ENCODE measurements at regions not wholly inside any gene's neighbourhood (a gene's known extent, or its start where the extent isn't known, plus 50 kb on each side); places are given as distances from the start of the nearest gene placed in this dataset.

DNA sequence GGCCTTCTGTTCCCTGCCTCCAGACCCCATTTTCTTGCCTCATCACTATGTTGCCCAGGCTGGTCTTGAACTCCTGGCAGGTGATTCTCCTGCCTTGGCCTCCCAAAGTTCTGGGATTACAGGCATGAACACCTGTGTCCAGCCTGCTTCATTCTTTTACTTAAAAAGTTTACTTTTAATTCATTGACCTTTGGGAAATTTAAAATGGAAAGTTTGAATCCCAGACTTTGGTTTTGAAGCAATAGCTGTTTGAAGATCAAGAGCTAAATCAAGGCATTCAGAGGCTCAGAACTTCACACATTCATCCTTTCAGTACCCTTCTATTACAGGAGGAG, 79.3 kb upstream of the SESTD1 start:
- TF ChIP-seq, protein P1, sequence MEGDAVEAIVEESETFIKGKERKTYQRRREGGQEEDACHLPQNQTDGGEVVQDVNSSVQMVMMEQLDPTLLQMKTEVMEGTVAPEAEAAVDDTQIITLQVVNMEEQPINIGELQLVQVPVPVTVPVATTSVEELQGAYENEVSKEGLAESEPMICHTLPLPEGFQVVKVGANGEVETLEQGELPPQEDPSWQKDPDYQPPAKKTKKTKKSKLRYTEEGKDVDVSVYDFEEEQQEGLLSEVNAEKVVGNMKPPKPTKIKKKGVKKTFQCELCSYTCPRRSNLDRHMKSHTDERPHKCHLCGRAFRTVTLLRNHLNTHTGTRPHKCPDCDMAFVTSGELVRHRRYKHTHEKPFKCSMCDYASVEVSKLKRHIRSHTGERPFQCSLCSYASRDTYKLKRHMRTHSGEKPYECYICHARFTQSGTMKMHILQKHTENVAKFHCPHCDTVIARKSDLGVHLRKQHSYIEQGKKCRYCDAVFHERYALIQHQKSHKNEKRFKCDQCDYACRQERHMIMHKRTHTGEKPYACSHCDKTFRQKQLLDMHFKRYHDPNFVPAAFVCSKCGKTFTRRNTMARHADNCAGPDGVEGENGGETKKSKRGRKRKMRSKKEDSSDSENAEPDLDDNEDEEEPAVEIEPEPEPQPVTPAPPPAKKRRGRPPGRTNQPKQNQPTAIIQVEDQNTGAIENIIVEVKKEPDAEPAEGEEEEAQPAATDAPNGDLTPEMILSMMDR (IDR thresholded peaks at IDR 0.05; ENCODE audit: insufficient read depth, low read depth, low read length, missing control alignments) = no peak
- no peak for DNase-seq (ENCODE audit: low read depth)
- H3K4me3 ChIP-seq (ENCODE audit: low read length) = no peak overlapping the region

DNA sequence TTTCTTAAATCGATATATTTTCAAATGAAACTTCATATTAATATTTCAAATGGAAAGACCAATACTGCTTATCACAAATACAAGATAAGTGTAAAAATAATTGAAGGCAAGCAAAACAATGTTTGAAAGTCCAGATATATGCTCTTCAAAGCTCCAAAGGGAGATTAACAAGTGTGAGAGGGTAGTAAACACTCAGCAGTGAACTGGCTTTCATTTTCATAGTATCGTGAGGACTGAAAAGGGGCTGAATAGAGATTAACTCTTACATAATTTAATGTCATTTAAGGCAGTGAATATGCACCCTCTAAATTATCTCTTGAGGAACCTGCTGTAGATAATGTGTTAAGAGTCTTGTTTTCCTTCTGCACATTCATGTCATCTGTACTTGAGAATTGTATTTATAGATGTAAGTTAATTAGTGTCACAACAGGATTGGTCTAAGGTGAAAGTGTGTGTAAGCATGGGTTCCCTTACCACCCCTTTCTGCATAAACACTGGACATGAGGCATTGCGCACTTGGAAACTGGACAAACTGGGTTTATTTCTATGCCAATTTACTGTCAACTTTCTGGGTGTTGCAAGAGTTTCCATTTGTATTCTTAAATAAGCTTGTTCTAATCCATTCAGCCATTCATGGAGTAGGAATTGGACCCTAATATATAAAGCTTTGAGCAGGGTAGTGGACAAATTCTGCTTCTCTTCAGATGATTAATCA, 76.7 kb upstream of the SESTD1 start:
- TF ChIP-seq, protein P1 (IDR thresholded peaks at IDR 0.05; ENCODE audit: insufficient read depth, low read depth, low read length, missing control alignments) = no peak
- no peak overlapping the region for H3K4me3 ChIP-seq (ENCODE audit: low read length)
- peak; percentile 17 for DNase-seq (ENCODE audit: low read depth)

DNA sequence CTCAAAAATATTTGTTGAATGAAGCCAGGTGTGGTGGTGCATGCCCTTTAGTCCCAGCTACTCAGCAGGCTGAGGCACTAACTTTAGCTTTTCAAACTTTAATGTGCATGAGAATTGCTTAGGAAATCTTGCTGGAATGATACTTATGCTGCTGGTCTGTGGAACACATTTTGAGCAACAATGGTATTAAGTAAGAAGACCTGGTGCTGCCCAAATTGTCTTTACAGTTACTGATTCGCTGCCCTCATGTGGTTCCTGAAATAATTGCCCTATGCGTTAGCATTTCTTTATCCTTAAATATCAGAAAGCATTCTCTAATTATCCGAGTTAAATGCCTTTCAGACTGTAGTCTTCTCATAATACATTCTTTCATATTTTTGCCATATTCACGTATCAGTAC, 76.0 kb upstream of the SESTD1 start:
- DNase-seq (ENCODE audit: low read depth) = peak; percentile 64
- no peak overlapping the region for H3K4me3 ChIP-seq (ENCODE audit: low read length)
- TF ChIP-seq, protein P1 (IDR thresholded peaks at IDR 0.05; ENCODE audit: insufficient read depth, low read depth, low read length, missing control alignments) = peak; percentile 54

DNA sequence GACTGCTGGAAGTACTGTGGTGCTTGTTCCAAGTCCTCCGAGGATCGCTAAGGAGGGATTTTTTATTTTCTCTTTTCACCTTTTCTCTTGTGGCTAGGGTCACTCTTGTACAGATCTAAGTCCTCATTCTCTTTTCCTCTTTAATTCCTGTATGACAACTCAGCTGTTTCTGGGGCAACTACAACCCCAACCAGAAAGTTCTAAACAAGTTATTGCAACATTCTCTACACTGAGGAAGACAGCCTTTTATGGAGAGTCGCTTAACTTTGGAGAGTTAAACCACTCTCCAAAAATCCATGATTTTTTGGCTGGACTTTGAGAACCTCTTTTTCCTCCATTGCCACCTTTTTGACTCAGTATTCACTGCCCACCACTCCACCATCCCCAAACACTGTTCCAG, 74.0 kb upstream of the SESTD1 start:
- DNase-seq (ENCODE audit: low read depth) = peak; percentile 26
- TF ChIP-seq, protein P1 (IDR thresholded peaks at IDR 0.05; ENCODE audit: insufficient read depth, low read depth, low read length, missing control alignments) = no peak
- no peak overlapping the region for H3K4me3 ChIP-seq (ENCODE audit: low read length)

DNA sequence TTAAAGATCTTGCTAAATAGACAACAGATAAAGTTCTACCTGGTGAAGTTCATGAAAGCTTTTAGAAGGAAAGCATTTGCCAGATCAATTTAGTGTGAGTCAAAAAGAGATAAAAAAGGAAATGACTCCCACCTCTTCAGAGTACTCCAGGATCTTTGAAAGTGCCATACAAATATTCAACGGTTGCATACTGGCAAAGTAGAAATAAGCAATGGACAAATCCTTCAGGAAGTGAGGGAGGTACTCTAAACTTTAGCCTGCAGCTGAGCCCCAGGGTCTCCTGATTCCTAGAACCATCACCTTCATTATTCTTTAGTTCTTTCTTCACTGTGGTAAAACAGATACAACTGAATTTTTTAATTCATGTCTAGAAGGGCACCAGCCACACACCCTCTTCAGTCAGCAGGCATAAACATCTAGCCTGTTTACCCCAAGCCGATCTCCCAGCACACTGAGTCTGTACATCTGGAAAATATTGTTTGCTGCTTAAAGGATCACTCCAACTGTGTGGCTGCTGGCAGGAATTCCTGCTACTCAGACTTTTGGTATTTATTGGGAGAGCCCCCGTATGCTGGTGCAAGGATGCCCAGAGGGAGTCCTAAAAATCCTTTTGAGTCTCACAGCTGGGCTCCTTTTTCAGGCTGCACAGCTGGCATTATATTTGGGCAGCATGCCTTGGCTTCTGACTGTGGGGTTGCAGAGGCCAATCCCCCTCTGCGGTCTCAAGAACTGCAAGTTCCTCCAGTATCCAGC, 72.3 kb upstream of the SESTD1 start:
- no peak for DNase-seq (ENCODE audit: low read depth)
- no peak overlapping the region for H3K4me3 ChIP-seq (ENCODE audit: low read length)
- TF ChIP-seq, protein P1 (IDR thresholded peaks at IDR 0.05; ENCODE audit: insufficient read depth, low read depth, low read length, missing control alignments) = no peak

DNA sequence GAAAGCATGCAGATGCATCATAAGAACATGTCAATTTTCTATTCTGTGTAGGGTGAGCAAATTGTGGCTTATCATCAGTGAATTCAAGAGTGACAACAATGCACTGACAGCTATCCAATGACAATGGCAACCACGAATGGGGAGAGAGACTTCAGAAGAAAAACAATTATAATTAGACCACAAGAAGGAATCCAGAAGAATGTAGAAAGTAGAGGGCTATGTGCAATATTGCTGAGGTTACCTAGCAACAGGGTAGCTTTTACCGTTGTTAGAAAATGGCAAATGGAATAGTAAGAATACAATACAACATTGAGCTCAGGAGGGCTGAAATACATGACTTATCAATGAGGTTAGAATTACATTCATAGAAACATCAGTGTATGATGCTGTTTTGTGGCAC, 71.1 kb upstream of the SESTD1 start:
- no peak for DNase-seq (ENCODE audit: low read depth)

More for the DNA sequence above, 71.1 kb upstream of the SESTD1 start:
- TF ChIP-seq, protein P1 (IDR thresholded peaks at IDR 0.05; ENCODE audit: insufficient read depth, low read depth, low read length, missing control alignments) = no peak
- H3K4me3 ChIP-seq (ENCODE audit: low read length) = no peak overlapping the region

Data from epithelial cell of esophagus (primary cell).